GM21528 (cell line): ENCODE measurements at regions not wholly inside any gene's neighbourhood (a gene's known extent, or its start where the extent isn't known, plus 50 kb on each side); places are given as distances from the start of the nearest gene placed in this dataset.

Experiments
- ATAC-seq: cut with Tn5 transposase; IDR thresholded peaks from one replicate; pipeline ENCODE4 v1.9.1; 2021; ENCODE audit warnings: mild to moderate bottlenecking, moderate library complexity; ENCODE audit not compliant: unreplicated experiment, low FRiP score

DNA sequence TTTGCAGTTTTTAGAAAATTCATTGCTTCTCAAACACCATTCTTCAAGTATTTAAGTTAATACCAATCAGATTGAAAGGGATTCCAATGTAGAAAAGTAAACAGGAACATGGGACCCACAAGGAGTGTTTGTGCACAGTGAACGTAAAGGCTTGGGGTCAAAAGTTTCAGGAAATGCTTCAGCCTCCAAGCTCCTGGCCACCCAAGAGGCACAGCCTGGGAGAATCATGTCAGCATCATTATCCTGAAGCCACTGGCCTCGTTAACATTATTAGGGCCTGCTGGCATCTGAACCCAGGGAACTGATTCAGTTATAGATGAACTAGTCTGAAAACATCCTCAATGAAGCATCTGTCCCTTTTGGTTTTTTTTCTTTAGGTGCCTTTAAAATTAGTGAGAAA is 122.9 kb downstream of the NXNL2 start:
- ATAC-seq: no peak

DNA sequence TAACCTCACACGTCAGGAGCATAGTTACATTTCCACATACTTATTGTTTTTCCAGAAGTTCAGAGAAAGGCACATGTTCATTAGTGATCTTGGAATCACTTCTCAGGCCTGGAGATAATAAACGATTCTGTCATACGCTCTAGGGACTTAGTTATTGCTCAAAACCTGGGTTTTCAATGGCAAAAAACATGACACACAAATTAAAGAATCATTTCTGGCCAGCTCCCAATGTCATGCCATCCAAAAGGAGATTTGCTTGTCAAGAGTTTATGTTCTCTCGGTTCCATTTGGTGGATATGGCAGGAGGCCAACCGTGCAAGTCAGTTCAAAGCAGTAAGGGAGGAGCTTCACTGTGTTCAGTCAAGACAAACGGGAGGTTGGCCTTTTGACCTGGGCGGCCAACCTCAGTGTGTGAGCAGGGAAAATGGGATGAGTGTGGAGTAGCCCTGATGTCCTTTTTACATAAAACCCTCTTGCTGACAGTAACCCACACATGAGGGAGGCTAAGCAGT is 123.4 kb downstream of the NXNL2 start:
- ATAC-seq: no peak

DNA sequence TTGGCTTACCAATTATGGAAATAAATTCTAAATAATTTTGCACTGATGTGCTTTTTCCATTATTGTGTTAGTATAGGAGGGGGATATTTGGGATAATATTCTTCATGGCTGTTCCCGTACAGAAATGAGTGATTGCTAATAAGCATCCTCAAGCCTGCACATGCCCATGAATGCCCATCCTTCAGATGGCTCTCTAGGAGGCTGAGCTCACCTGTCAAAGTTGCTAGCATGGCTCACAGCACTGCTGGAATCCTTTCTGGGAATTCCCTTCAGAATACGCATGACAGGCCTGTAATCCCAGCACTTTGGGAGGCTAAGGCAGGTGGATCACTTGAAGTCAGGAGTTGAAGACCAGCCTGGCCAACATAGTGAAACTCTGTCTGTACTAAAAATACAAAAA is 124.1 kb downstream of the NXNL2 start:
- no peak for ATAC-seq

DNA sequence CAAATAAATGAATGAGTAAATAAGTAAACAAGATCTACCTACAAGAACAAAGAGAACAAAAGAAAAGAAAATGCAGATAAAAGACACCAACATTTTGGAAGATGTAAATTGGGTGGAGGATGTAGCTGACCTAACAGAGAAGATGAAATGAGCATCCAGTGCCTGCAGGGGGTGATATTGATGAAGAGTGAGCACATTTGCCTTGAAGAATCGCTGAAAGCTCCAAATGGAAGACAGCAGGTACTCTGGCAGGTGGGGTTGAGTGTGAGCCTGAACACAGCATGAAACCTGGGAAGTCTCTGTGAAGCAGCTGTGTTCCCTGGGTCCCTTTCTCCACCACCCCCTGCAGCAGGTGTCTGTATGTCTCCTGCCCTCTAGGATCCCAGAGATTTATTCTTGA is 125.6 kb downstream of the NXNL2 start:
- no peak for ATAC-seq

DNA sequence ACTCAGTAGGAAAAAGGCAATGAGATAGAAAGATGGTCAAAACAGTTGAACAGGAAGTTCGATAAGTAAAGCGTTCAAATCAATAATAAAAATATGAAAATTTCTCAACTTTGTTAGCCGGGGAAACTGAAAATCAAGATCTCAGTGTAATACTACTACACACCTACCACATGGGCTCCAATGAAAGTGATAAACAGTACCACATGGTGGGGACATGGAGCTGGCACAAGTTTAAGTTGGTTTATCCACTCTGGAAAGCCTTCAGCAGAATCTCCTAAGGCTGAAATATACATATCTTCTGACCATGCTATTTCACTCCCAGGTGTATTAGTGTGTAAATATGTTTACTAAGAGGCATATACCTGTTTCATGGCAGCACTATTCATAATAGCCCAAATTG is 126.8 kb downstream of the NXNL2 start:
- no peak for ATAC-seq

DNA sequence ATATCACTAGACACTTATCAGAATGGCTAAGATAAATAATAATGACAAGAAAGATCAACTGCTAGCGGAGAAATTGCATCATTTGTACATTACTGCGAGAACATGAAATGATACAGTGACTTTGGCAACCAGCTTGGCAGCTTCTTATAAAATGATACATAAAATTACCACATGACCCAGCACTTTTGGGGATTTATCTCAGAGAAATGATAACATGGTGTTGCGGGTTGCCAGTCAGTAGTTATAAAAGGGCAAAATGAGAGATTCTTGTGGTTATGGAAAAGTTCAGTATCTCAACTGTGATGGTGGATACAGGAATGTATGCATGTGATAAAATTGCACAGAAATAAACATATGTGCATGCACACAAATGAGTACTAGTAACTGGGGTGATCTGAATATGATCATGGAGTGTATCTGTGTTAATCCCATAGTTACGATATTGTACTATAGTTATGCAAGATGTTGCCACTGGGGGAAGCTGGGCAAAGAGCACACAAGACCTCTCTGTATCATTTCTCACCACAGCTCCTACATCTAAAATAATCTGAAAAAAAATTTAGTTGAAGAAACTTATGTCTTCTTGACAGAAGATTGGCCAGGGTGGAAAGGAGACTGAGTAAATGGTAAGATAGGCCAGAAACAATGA is 128.9 kb downstream of the NXNL2 start:
- no peak for ATAC-seq

DNA sequence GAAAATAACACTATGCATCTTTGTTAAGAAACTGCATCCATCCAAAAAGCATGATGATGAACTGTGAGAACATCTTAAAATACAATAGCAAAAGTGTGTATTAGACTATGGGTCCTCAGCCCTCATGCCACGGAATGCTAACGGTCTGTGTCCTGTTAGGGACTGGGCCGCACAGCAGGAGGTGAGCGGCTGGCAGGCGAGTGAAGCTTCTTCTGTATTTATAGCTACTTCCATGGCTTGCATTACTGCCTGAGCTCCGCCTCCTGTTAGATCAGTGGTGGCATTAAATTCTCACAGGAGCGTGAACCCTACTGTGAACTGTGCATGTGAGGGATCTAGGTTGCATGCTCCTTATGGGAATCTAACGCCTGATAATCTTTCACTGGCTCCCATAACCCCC is 129.8 kb downstream of the NXNL2 start:
- ATAC-seq: no peak

DNA sequence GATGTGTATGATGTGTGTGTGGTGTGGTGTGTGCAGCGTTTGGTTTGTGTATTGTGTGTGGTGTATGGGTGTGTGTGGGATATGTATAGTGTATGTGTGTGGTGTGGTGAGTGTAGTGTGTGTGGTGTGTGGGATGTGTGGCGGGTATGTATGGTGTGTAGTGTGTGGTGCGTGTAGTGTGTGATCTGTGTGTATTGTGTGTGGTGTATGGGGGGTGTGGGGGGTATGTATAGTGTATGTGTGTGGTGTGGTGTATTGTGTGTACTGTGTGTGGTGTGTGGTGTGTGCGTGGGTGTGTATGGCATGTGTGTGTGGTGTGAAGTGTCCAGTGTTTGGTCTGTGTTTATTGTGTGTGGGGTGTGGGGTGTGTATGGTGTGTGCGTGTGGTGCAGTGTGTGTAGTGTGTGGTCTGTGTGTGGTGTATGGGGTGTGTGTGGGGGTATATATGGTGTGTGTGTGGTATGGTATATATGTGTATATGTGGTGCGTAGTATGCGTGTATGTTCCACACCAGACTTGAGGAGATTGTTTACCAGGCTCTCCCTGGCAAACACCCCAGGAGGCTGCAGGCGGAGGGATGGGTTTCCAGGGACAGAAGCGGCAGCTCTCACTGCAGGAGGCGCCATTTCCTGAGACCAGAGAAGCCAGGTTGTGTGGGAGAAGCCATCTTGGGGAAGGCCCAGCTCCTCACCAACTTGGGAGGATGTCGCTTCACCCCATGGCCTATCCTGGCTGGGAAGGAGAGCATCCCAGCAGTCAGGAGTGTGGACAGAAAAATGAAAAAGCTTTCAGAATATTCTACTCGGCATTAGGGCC is 138.1 kb downstream of the NXNL2 start:
- ATAC-seq: no peak

DNA sequence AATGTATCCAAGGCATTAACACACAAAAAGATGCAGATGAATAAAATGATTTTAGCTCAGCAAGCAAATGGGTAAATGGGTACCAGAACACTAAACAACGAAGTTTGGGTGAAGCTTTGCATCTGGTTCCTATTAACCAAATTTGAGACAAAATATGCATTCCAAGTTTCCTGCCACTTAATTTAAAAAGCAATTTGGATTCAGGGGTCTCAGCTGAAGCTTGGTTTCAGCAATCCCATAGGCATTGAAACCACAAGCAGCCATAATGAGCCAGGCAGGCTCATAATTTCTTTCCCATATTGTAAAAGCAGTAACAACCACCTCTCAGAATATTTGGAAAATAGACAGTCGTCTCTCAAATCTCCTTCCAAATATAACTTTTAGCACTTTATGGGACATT is 138.9 kb downstream of the NXNL2 start:
- ATAC-seq: no peak

DNA sequence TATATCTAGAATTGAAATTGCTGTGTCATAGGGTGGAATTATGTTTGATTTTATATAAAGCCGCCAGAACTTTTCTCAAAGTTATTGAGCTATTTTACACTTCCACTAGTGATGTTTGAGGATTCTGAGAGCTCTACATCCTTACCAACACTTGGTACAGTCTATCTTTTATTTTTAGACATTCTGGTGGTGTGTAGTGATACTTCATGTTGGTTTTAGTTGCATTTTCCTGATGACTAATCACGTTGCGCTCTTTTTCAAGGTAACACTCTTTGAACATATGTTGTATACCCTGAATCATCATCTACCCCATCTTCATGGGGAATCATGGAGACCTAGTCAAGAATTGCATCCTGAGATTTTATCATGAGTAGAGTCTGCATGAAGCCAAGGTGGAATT is 141.7 kb downstream of the NXNL2 start:
- no peak for ATAC-seq

DNA sequence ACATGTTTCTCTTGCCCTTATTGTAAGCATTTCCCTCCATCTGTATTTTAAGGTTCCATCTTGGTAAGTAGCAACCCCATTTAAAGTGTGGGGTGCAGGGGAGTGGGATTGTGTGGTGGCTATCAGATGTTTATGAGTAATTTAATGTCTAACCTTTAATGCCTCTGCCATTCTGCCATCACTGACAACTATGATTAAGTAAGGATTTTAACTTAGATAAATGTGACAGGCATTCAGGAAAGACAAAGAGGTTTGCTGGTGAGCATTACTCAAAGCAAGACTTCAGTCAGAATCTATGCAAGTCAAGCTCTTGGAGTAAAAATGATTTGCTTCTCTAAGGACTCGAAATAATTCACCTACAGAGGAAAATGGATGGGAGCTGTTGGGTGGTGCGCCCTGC is 143.0 kb downstream of the NXNL2 start:
- ATAC-seq: no peak

DNA sequence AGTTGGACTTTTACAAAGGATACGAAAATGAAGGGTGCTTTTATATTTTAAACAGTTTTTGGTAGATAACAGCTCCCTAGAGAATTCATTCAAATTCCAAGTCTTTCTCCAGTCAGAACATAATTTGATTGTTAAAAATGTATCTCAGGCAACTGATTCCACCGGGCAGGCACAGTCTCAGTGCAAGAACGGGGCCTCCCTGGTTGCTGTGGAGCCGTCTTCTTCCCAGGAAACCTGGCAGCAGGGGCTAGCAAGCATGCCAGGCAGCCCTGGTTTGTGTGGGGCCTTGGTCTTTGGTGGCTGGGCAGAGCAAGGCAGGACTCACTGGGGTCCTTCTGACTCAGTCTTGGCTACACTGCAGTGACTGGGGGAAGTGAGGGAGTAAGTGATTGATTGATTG is 143.5 kb downstream of the NXNL2 start:
- no peak for ATAC-seq

DNA sequence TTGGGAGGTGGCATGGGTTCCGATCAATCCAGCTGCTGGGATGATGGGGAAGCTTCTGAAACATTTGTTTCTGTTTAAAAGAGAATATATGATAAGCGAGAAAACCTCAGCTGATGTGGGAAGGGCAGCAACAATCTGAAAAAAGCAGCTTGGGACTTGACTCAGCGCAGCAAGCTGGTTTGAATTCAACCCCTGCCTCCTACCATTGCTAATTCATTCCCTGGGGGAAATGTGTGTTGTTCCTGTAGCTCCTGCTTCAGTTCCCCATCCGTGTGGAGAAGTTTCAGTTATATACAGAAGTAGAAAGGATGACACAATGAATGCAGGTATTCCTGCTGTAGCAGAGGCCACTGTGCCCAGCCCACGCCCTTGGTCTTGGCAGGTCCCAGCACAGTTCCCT is 145.1 kb downstream of the NXNL2 start:
- no peak for ATAC-seq

DNA sequence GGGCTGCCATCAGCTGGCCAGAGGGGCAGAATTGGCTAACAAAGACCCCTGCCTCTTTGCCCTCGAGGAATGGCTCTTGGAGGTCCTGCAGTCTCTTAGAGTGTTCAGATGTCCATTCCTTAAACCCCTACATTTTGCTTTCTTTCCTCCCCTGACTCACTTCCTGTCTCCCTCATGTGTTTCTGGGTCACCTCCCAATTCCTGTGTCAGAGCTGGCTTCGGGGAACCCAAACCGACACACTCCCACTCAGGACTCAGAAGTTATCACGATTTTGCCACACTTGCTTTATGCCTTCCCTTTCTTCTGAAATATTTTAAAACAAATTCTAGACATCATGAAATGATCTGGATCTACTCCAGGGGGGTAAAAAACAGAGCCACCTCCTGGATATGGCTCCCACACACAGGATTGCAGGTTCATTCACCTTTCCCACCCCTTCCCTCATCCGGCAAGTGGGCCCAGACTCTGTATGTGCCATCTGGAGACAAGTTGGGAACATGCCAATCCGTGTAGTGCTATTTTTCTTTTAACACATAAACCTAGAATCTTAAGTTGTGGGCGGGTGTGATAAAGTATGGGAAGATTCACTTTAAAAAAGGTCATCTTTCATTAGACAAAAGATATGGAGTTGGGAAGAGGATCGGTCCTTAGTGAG is 145.7 kb downstream of the NXNL2 start:
- no peak for ATAC-seq

DNA sequence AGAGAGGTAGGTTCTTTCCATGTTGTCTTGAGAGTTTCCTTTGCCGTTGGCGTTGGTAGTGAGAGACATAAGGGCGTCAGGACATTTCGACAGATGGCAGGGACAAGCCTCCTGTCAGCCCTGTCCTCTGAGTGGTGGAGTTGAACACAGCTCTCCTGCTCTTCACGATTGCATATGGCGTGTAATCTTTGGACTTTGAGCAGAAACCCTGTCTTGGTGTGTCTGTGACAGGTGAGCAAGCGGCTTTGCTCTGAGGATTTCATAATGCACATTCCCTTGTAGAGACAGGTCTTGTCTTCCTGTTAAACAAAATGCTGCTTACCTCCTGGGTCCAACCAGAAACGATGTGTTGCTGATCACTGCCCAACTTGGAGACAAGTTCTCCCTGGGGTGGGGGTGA is 146.5 kb downstream of the NXNL2 start:
- no peak for ATAC-seq

DNA sequence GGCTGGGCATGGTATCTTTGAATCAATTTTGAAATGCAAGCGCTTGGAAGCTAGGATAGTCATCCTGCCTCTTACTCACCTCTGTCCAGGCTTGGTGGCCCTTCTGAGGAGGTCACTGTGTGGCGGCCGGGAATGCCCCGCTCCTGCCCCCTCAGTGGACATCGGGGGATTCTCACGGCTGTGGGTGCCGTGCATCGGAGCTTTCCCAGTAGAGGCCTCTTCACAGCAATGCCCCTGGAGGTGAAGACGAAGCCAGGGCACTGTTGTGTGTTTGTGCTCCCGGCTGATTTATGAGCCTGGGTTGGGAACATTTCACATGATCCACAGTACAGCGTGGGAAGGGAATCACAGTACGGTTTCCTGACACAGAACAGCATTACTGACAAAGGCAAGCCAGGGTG is 147.5 kb downstream of the NXNL2 start:
- no peak for ATAC-seq

DNA sequence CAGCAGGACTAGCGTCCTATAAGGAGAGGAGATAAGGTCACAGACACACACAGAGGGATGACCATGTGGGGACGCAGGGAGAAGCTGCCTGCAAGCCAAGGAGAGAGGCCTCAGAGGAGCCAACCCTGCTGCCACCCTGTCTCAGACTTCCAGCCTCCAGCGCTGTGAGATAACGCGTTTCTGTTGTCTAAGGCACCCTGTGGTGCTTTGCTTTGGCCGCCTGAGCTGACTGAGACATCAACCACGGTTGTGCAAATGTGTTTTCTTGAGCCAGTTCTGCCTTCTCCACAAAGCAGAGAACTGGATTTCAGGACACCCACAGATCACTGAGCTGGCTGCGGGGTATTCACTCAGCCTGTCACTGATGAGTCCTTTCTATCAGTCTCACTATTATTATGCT is 149.1 kb downstream of the NXNL2 start:
- no peak for ATAC-seq

DNA sequence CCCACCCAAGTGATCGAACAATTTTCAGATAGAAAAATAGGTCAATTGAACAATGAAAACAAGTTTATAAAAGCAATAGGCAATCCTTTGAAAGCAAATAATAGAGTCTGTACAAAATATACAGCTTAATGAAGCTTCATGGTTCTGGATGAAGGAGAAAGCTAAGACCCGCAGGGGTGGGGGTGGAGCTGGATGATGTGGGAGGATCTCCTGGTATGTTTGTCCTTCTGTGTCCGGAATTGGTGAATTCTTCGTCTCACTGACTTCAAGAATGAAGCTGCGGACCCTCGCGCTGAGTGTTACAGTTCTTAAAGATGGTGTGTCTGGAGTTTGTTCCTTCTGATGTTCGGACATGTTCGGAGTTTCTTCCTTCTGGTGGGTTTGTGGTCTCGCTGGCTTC is 149.9 kb downstream of the NXNL2 start:
- no peak for ATAC-seq

DNA sequence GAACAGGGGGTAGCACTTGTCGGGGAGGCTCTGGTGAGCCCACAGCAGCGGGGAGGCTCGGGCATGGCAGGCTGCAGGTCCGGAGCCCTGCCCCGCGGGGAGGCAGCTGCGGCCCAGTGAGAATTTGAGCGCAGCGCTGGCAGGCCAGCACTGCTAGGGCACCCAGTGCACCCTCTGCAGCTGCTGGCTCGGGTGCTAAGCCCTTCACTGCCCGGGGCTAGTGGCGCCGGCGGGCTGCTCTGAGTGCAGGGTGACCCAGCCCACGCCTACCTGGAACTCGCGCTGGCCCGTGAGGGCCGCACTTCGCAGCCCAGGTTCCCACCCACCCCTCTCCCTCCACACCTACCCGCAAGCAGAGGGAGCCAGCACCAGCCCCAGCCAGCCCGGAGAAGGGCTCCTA is 151.0 kb downstream of the NXNL2 start:
- ATAC-seq: no peak

DNA sequence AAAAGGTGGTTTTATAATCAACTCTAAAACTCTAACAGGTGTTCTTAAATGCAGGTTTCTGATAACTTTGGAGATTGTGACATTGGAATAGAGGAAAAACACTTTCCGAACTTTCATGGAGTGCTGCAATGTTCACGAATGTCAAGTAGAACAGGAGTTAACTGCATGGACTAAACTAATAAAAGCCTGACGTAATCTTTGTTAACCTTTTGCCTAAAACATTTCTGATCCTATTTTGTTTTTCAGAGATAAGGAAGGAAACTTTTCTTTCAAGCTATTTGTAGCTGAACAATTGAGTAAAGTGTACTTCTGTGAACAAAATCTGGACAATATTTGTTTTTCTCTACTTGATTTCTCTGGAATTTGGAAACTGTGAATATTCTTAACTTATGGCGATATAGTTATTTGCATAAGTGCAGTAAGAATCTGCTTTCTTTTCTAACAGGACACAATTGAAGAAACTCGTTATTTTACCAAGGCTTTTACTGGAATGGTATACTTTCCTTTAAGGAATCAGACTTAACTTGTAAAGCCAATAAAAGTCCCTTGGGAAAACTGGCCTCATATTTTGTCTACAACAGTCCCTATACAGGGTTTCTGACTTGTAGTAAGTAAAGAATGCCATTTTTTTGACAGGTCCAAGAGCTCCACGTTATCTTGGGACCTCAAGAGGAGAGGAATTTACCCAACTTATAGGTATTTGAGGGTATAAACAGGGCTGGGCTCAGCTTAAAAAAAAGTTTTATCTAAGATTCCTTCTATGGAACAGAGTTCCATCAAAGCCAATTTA is 154.7 kb downstream of the NXNL2 start:
- no peak for ATAC-seq

DNA sequence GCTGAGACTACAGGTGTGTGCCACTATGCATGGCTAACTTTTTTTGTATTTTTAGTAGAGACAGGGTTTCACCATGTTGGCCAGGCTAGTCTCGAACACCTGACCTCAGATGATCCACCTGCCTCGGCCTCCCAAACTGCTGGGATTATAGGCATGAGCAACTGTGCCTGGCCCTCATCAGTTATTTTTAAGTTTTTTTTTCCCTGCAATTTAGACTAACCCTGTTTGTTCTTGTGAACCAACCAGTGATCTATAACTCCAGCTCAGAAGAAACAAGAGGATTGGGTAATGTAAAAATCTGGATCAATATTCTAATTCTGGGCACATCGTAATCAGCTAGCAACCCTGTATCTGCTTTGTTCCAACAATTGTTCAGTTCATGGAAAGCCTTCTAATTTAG is 155.7 kb downstream of the NXNL2 start:
- ATAC-seq: no peak
